AG09309 (cell line): ENCODE measurements at regions not wholly inside any gene's neighbourhood (a gene's known extent, or its start where the extent isn't known, plus 50 kb on each side); places are given as distances from the start of the nearest gene placed in this dataset.

ENCODE experiments used
- DNase-seq: peaks from one replicate; pipeline ENCODE4 v3.0.0-alpha.2; 2010; ENCODE audit warnings: low read depth
- H3K4me3 ChIP-seq: 2 replicates; pipeline ENCODE4 v1.5.1; 2011; ENCODE audit warnings: mild to moderate bottlenecking, low read depth, low read length, moderate library complexity; ENCODE audit not compliant: control insufficient read depth
- TF ChIP-seq, protein P1 (sequence below): IDR thresholded peaks from 2 replicates; pipeline ENCODE4 v1.5.1; 2011; ENCODE audit warnings: mild to moderate bottlenecking, low read depth, low read length, inconsistent platforms; ENCODE audit not compliant: insufficient read depth, control insufficient read depth; ENCODE audit errors: missing control alignments

GRCh38 chr12:24423611-24424010, 474.1 kb upstream of the SOX5 start:
- TF ChIP-seq, protein P1, sequence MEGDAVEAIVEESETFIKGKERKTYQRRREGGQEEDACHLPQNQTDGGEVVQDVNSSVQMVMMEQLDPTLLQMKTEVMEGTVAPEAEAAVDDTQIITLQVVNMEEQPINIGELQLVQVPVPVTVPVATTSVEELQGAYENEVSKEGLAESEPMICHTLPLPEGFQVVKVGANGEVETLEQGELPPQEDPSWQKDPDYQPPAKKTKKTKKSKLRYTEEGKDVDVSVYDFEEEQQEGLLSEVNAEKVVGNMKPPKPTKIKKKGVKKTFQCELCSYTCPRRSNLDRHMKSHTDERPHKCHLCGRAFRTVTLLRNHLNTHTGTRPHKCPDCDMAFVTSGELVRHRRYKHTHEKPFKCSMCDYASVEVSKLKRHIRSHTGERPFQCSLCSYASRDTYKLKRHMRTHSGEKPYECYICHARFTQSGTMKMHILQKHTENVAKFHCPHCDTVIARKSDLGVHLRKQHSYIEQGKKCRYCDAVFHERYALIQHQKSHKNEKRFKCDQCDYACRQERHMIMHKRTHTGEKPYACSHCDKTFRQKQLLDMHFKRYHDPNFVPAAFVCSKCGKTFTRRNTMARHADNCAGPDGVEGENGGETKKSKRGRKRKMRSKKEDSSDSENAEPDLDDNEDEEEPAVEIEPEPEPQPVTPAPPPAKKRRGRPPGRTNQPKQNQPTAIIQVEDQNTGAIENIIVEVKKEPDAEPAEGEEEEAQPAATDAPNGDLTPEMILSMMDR = no peak
- no peak overlapping the region for H3K4me3 ChIP-seq
- DNase-seq = no peak

DNA sequence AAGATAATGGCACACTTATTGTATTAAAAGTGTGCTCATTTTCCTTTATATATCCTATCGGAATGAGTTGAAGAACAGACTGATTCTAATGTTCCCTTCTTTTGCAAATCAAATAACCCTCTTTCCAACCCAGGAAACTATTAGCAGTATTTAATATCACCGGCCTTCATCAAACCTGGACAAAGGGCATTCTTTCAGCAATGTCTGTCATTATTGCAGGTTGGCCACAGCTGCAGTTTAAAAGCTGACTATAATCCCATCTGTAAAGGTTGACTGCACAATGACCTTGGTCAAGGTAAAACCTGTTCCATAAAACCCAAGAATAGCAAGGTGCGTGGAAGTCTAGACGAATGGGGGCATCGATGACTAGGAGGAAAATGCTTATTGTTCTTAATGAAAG, 472.3 kb upstream of the SOX5 start:
- DNase-seq = no peak
- H3K4me3 ChIP-seq = no peak overlapping the region
- TF ChIP-seq, protein P1 = no peak

DNA sequence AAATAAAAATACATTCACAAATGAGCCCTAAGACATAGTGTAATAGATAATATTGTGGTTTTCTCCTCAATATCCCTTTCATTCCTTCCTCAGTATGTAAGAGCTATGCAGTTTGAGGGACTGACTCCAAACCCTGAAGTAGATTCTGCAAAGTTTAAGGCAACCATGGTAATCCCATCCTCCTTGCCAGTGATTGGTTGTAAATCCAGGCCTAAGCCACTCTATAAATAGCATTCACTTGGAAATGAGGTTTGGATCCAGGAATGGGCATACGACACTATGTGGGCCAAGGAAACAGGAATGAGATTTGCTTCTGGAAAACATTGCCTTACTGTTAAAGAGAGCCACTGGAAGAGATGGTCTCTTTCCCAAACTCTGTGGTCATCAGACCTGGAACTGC, 468.7 kb upstream of the SOX5 start:
- TF ChIP-seq, protein P1 = no peak
- DNase-seq = no peak
- H3K4me3 ChIP-seq = no peak overlapping the region

- H3K4me3 ChIP-seq = no peak overlapping the region
- no peak for DNase-seq
- TF ChIP-seq, protein P1 = no peak
These were observed 467.1 kb upstream of the SOX5 start for GRCh38 chr12:24416423-24417109.

GRCh38 chr12:24415934-24416333, 466.5 kb upstream of the SOX5 start:
- H3K4me3 ChIP-seq = no peak overlapping the region
- TF ChIP-seq, protein P1 = no peak
- DNase-seq = no peak

DNA sequence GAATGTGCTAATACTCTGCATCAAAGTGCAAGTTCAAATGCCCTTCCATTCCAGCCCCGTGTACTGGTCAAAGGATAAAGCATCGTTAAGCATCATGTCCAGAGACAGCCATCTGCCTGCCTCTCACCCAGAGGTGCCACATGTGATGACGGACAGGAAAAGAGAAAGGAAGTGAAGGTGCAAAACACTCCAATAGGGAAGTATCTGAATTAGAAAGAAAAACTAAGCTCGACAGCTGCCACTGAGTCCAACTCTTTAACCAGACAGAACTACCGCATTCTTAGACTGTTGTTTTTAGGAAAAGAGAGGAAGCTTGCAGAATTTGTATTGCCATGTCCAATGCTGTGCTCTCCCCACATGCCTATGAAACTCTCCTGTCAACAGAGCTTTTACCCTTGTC, 465.0 kb upstream of the SOX5 start:
- no peak overlapping the region for H3K4me3 ChIP-seq
- TF ChIP-seq, protein P1 = no peak
- DNase-seq = no peak
